GM12878 (cell line): ENCODE measurements at regions not wholly inside any gene's neighbourhood (a gene's known extent, or its start where the extent isn't known, plus 50 kb on each side); places are given as distances from the start of the nearest gene placed in this dataset.

Experiments used
- ATAC-seq: fragments of 200-7000 bp; cut with Tn5 transposase; 3 replicates; pipeline ENCODE4 v1.9.1; 2020; ENCODE audit warnings: mild to moderate bottlenecking, moderate library complexity
- BruUV-seq: library from RNA; stranded (reverse); fragments of 400-500 nt; replicated peaks from 2 replicates; lab custom pipeline; 2021; lab: Mats Ljungman, UMichigan
- CTCF ChIA-PET: fragments of 300-600 bp; sonication (Branson Sonifier 250); formaldehyde crosslinking; extraction: SDS; loops from one replicate; lab custom pipeline; 2021; ENCODE audit warnings: inconsistent platforms; lab: Yijun Ruan, JAX
- POLR2A ChIA-PET: fragments of 350-600 bp; formaldehyde crosslinking; extraction: SDS; loops from one replicate; lab custom pipeline; 2021; ENCODE audit warnings: inconsistent platforms; lab: Charles Lee
- RAD21 ChIA-PET: fragments of 300-600 bp; sonication (Branson Sonifier 250); formaldehyde crosslinking; loops from one replicate; lab custom pipeline; 2023; ENCODE audit warnings: antibody characterized with exemption; ENCODE audit not compliant: unreplicated experiment; lab: Charles Lee
- SMC1A ChIA-PET: fragments of 300-600 bp; sonication (Branson Sonifier 250); formaldehyde crosslinking; loops from one replicate; lab custom pipeline; 2023; ENCODE audit not compliant: unreplicated experiment, uncharacterized antibody; lab: Charles Lee
- DNase-seq: peaks from one replicate; pipeline ENCODE4 v3.0.0-alpha.2; 2011; ENCODE audit warnings: low read depth, low spot score
- FAIRE-seq: peaks from 3 replicates; lab custom pipeline; 2011; peaks lifted over from hg19 to GRCh38; lab: Jason Lieb, UNC
- H2AFZ ChIP-seq: 2 replicates; pipeline ENCODE4 v1.6.0; 2011; ENCODE audit warnings: low read depth, low read length, control low read depth; ENCODE audit not compliant: control insufficient read depth
- H3K27ac ChIP-seq: 2 replicates; pipeline ENCODE4 v1.5.1; 2011; ENCODE audit warnings: control low read depth; ENCODE audit not compliant: control insufficient read depth, insufficient read depth
- H3K27me3 ChIP-seq, 2 experiments: replicated peaks in 1 of 2; 2 replicates each; pipeline versions ENCODE4 v1.6.0 to v1.6.1; 2011; ENCODE audit warnings: low read length in 1 of 2; ENCODE audit not compliant: control insufficient read depth in 2 of 2, insufficient read depth in 2 of 2
- H3K36me3 ChIP-seq, 2 experiments: 2 replicates each; pipeline ENCODE4 v1.5.1; 2011; ENCODE audit warnings: low read length in 1 of 2; ENCODE audit not compliant: control insufficient read depth in 2 of 2, insufficient read depth in 2 of 2
- H3K4me1 ChIP-seq: 2 replicates; pipeline ENCODE4 v1.6.1; 2011; ENCODE audit warnings: mild to moderate bottlenecking, low read length, moderate library complexity, mixed read lengths; ENCODE audit not compliant: control insufficient read depth, insufficient read depth
- H3K4me2 ChIP-seq: 2 replicates; pipeline ENCODE4 v1.6.0; 2011; ENCODE audit warnings: control low read depth; ENCODE audit not compliant: control insufficient read depth, insufficient read depth
- H3K4me3 ChIP-seq: fragments of 200-600 bp; sonication (generic); 2 replicates; pipeline ENCODE4 v1.5.1; 2016
- H3K79me2 ChIP-seq: 2 replicates; pipeline ENCODE4 v1.6.0; 2011; ENCODE audit warnings: low read length; ENCODE audit not compliant: control insufficient read depth, insufficient read depth
- H3K9ac ChIP-seq: 2 replicates; pipeline ENCODE4 v1.8.0; 2011; ENCODE audit warnings: low read length, control low read depth, mixed read lengths; ENCODE audit not compliant: control insufficient read depth, insufficient read depth
- H3K9me3 ChIP-seq: replicated peaks from 3 replicates; pipeline ENCODE4 v1.5.1; 2011; ENCODE audit warnings: mild to moderate bottlenecking, low read length; ENCODE audit not compliant: control insufficient read depth, insufficient read depth
- H4K20me1 ChIP-seq: 2 replicates; pipeline ENCODE4 v1.6.0; 2011; ENCODE audit not compliant: control insufficient read depth, insufficient read depth
- JUNB ChIP-seq: IDR thresholded peaks from 2 replicates; pipeline ENCODE4 v1.6.1; 2016; ENCODE audit warnings: antibody characterized with exemption, mild to moderate bottlenecking
- JUND ChIP-seq: IDR thresholded peaks from 2 replicates; pipeline ENCODE4 v1.6.1; 2012; ENCODE audit warnings: low read depth, mild to moderate bottlenecking, low read length, improper control_type of control experiment, moderate library complexity
- MEF2B ChIP-seq: fragments of 450-650 bp; IDR thresholded peaks from 2 replicates; pipeline ENCODE4 v1.6.1; 2018; ENCODE audit warnings: mild to moderate bottlenecking, moderate library complexity; ENCODE audit not compliant: partially characterized antibody, poor library complexity, severe bottlenecking
- MTA2 ChIP-seq: fragments of 450-650 bp; IDR thresholded peaks from 2 replicates; pipeline ENCODE4 v1.6.1; 2016; ENCODE audit warnings: low read depth, mild to moderate bottlenecking, moderate library complexity
- MXI1 ChIP-seq: fragments of 150-350 bp; IDR thresholded peaks from 2 replicates; pipeline ENCODE4 v1.6.1; 2011; ENCODE audit warnings: low read depth, mild to moderate bottlenecking, inconsistent platforms, low read length, improper control_type of control experiment
- NRF1 ChIP-seq: conservative IDR thresholded peaks from 2 replicates; pipeline ENCODE4 v1.6.1; 2011; ENCODE audit warnings: mild to moderate bottlenecking, low read depth, low read length, improper control_type of control experiment
- SMAD1 ChIP-seq: fragments of 450-650 bp; IDR thresholded peaks from 2 replicates; pipeline ENCODE4 v1.6.1; 2018; ENCODE audit warnings: mild to moderate bottlenecking, low read depth; ENCODE audit not compliant: partially characterized antibody
- SP1 ChIP-seq: IDR thresholded peaks from one replicate; pipeline ENCODE4 v1.6.1; 2011; ENCODE audit warnings: low read depth, low read length
- SREBF2 ChIP-seq: IDR thresholded peaks from 2 replicates; pipeline ENCODE4 v1.6.1; 2012; ENCODE audit warnings: mild to moderate bottlenecking, low read length
- SRF ChIP-seq, 2 experiments: IDR thresholded peaks; 2 replicates each; pipeline ENCODE4 v1.6.1; 2011; ENCODE audit warnings: low read depth in 2 of 2, low read length in 2 of 2, mild to moderate bottlenecking in 1 of 2, moderate library complexity in 1 of 2
- TBL1XR1 ChIP-seq: IDR thresholded peaks from 2 replicates; pipeline ENCODE4 v1.6.1; 2012; ENCODE audit warnings: low read depth, low read length, improper control_type of control experiment
- ZBED1 ChIP-seq: IDR thresholded peaks from 2 replicates; pipeline ENCODE4 v1.6.1; 2016; ENCODE audit warnings: borderline replicate concordance
- ZNF217 ChIP-seq: fragments of 450-650 bp; IDR thresholded peaks from 2 replicates; pipeline ENCODE4 v1.6.1; 2017; ENCODE audit warnings: antibody characterized with exemption, mild to moderate bottlenecking
- ZZZ3 ChIP-seq: IDR thresholded peaks from 2 replicates; pipeline ENCODE4 v1.6.1; 2011; ENCODE audit warnings: low read depth; ENCODE audit not compliant: control insufficient read depth, insufficient read length
- WGBS: methylation state at CpG from one replicate; pipeline ENCODE4 v1.1.6; 2016; ENCODE audit warnings: low lambda C conversion rate; ENCODE audit not compliant: insufficient replicate concordance, insufficient coverage; ENCODE audit errors: missing lambda C conversion rate; 5-methylcytosine and 5-hydroxymethylcytosine counted together
- in situ Hi-C: fragments of 300-500 bp; cut with MboI; formaldehyde crosslinking; loops from 9 replicates; pipeline ENCODE4 v1.14.3; 2018; ENCODE audit warnings: mixed read lengths
- intact Hi-C: fragments of 100-400 bp; cut with micrococcal nuclease; formaldehyde crosslinking; loops from one replicate; pipeline ENCODE4 v1.14.2; 2022; ENCODE audit not compliant: unreplicated experiment
- TF ChIP-seq, protein P1 (sequence below), 3 experiments: IDR thresholded peaks in 2 of 3; conservative IDR thresholded peaks in 1 of 3; 2 replicates each; pipeline ENCODE4 v1.5.1; 2011; ENCODE audit warnings: low read depth in 3 of 3, low read length in 3 of 3, mild to moderate bottlenecking in 3 of 3, control low read depth in 2 of 3, moderate library complexity in 2 of 3, inconsistent platforms in 1 of 3, mixed read lengths in 1 of 3; ENCODE audit not compliant: control insufficient read depth in 2 of 3, insufficient read depth in 1 of 3; ENCODE audit errors: extremely low read depth in 1 of 3

DNA sequence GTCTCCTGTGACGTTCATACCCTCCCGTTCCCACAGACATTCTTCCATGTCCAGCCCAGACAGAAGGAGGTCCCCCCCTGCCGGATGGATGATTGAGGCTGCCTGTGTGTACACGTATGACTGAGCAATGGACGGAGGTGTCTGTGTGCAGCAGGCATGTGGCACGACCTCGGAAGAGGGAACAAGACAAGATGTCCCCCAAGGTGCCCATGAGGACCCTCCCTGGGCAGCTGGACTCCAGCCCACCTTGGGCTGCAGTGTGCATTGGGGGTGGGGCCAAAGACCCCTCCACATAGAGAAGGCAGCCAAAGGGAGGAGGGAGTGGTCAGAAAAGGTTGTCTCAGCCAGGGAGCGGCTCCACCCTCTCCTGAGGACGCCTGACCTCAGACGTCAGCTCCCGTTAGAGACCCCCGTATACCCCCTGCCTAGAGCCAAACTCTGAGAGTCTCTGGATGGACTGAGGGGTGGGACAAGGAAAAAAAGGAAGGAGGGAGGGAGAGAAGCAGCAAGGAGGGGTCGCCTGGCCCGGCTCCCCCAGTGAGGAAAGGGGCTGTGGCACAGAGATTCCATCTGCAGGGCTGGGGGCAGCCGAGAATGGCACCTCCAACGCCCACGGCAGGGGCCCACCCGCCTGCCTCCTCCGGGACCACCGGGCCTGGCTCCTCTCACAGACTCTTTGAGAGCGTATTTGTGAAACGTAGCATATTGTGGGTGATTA lies 92.9 kb upstream of the BHLHE23 start:
- no peaks in the 10 kb centered on the region; a peak in 1 of 4 replicates for H3K27me3 ChIP-seq
- 27% methylated on average over 21 of the region's 22 CpGs for WGBS
- TF ChIP-seq SREBF2: no peak
- TF ChIP-seq JUND: no peak
- TF ChIP-seq MEF2B: no peak
- TF ChIP-seq MXI1: no peak
- TF ChIP-seq TBL1XR1: no peak
- no peak for TF ChIP-seq ZBED1
- no peak for TF ChIP-seq SMAD1
- TF ChIP-seq SRF (IDR thresholded peaks at IDR 0.05; ENCODE audit: low read depth in 2 of 2, low read length in 2 of 2): no peak
- no peak for TF ChIP-seq NRF1
- TF ChIP-seq SP1: no peak
- TF ChIP-seq MTA2: no peak
- no peak for TF ChIP-seq ZZZ3
- TF ChIP-seq, protein P1, sequence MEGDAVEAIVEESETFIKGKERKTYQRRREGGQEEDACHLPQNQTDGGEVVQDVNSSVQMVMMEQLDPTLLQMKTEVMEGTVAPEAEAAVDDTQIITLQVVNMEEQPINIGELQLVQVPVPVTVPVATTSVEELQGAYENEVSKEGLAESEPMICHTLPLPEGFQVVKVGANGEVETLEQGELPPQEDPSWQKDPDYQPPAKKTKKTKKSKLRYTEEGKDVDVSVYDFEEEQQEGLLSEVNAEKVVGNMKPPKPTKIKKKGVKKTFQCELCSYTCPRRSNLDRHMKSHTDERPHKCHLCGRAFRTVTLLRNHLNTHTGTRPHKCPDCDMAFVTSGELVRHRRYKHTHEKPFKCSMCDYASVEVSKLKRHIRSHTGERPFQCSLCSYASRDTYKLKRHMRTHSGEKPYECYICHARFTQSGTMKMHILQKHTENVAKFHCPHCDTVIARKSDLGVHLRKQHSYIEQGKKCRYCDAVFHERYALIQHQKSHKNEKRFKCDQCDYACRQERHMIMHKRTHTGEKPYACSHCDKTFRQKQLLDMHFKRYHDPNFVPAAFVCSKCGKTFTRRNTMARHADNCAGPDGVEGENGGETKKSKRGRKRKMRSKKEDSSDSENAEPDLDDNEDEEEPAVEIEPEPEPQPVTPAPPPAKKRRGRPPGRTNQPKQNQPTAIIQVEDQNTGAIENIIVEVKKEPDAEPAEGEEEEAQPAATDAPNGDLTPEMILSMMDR (IDR thresholded peaks at IDR 0.05 in 2 of 3, conservative IDR thresholded peaks at IDR 0.05 in 1 of 3; ENCODE audit: control insufficient read depth in 2 of 3, extremely low read depth in 1 of 3, insufficient read depth in 1 of 3, low read depth in 3 of 3, low read length in 3 of 3): no peak
- no peak for TF ChIP-seq ZNF217
- no peak for TF ChIP-seq JUNB
- no peaks in the 10 kb centered on the region for H3K79me2 ChIP-seq
- no peak overlapping the region for H3K4me2 ChIP-seq
- no peak for FAIRE-seq
- H3K4me1 ChIP-seq: 0 out of 2 replicates have a peak, but pooled peaks cover 3% of the 10 kb centered on the region
- H4K20me1 ChIP-seq: no peaks in the 10 kb centered on the region
- intact Hi-C loops: no loop called here
- H3K9me3 ChIP-seq: no peaks in the 10 kb centered on the region
- ChIA-PET POLR2A (no interaction called here), SMC1A (no interaction called here), RAD21 (no interaction called here), CTCF (no interaction called here)
- H3K9ac ChIP-seq: no peak overlapping the region
- no TSS peak for BruUV-seq
- in situ Hi-C loops: no loop called here
- no peak overlapping the region for H3K4me3 ChIP-seq
- H3K27ac ChIP-seq: no peak overlapping the region
- H2AFZ ChIP-seq: no peak overlapping the region
- H3K36me3 ChIP-seq: no peaks in the 10 kb centered on the region
- no peak for DNase-seq
- no peak for ATAC-seq
